Activated CD4-positive, alpha-beta T cell treated with anti-CD3 and anti-CD28 coated beads, Interleukin-2, amount 50 U/mL, for 16 hours (primary cell): ENCODE measurements at regions not wholly inside any gene's neighbourhood (a gene's known extent, or its start where the extent isn't known, plus 50 kb on each side); places are given as distances from the start of the nearest gene placed in this dataset.

Source experiments
- DNase-seq: peaks from one replicate; pipeline ENCODE4 v3.0.0-alpha.2; 2020

DNA sequence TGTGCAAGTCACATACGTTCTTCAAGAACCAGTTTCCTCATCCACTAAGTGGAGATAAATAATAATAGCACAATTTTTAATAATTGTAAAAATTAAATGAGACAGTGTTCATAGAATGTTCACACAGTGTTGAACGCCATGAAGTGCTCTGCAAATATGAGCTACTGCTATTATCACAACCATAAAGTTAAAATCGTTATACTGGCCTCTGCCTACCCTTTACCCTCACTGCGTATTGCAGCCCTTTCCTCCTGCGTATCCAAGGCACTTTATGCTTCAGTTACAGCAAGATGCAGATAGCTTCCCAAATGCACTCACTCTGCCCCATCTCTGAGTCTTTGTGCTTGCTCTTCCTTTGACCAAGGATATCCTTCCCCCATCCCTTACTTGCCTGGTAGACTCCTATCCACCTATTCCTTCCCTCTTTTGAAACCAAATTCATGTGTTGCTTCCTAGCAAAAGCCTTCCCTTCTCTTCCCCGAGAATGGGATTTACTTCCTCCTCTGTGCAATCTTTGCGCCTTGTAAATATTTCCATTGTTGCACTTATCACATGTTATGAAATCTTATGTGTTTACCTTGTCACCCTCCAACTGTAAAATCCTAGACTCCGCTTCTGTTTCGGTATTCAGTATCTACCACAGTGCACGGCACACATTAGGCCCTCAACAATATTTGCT is 196.9 kb downstream of the ADAMTS15 start:
- no peak for DNase-seq

DNA sequence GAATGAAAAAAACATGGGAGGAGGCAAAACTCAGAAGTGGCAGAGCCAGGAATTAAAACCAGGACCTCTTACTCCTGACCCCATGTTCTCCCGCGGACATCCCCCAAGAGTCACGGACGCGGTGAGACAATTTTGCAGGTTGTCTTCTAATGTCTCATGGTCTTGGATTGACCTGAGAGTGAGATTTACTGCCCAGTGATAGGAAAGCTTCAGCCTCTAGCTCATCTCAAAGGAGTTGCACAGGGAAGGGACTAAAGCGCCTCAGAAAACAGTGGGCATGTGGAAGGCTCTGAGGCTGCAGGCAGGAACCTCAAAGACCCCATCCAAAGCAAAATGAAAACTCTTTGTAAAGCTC is 197.4 kb downstream of the ADAMTS15 start:
- no peak for DNase-seq

DNA sequence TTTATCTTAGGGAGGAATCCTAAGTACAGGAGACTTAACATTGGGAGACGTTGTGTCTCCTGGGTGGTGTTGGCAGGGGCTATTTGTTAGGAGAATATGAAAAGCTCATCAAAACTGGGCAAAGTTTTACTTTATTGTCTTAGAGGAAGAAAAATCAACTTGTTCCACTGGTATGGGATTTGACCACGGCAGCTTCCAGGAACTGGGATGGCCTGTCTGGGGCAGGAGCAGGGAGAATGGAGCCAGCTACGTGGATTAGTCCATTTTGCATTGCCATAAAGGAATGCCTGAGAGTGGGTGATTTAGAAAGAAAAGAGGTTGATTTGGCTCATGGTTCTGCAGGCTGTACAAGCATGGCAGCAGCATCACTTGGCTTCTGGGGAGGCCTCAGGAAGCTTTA is 198.4 kb downstream of the ADAMTS15 start:
- DNase-seq = no peak

DNA sequence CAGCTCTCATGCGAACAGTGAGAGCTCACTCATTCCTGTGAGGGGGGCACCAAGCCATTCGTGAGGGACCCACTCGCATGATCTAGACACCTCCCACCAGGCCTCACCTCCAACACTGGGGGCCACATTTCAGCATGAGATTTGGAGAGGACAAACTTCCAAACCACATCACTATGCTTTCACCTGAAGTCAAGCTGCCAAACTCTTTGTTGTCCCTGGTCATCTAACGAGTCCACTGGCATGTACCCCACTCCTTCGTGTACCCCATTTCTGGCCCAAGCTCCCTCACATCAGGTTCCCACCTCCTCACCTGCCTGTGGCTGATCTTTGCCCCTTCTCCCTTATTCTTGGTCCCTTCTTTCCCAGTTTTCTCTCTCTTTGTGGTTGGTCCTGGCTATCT is 198.9 kb downstream of the ADAMTS15 start:
- no peak for DNase-seq

DNA sequence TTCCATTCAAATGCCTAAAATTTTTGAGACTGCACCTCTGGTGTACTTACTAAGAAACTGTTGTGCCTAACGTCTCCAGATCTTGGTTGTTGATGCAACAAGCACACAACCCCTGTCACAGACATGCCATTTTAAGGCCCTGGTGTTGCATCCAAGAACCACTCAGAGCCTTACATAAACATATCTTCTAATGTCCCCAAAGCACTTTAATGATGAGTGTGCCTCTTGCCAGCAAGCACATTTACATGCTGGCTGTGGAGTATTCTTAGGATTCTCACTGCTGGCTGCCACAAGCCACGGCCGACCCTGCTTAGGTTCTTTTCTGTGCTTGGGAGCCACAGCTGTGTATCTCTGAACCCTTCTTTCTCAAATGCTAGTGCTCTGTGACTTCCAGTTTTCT is 201.4 kb downstream of the ADAMTS15 start:
- DNase-seq = no peak

DNA sequence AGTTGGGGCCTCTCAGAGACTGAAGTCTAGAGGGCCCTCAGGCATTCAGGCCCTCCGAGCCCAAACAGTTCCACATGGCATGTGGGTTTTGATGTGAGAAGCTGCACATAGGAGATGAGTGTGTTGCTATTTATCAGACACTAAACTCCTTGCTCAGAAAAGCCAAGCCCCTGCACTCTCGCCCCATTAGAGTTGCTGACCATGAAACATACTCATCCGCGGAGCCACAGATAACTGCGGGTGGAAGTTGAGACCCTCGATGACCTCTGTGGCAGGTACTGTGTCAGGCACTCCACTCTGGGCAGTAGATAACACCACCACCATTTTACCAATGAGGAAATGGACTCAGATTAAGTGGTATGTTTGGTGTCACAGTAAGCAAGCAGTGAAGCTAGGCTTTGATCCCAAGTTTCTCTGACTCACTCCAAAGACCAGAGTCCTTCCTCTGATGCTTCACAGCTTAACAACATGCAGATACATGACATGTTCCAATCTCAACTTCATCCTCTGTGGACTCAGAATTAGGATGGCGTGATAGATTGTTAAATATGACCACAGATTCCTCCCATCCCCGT is 202.1 kb downstream of the ADAMTS15 start:
- DNase-seq = no peak

DNA sequence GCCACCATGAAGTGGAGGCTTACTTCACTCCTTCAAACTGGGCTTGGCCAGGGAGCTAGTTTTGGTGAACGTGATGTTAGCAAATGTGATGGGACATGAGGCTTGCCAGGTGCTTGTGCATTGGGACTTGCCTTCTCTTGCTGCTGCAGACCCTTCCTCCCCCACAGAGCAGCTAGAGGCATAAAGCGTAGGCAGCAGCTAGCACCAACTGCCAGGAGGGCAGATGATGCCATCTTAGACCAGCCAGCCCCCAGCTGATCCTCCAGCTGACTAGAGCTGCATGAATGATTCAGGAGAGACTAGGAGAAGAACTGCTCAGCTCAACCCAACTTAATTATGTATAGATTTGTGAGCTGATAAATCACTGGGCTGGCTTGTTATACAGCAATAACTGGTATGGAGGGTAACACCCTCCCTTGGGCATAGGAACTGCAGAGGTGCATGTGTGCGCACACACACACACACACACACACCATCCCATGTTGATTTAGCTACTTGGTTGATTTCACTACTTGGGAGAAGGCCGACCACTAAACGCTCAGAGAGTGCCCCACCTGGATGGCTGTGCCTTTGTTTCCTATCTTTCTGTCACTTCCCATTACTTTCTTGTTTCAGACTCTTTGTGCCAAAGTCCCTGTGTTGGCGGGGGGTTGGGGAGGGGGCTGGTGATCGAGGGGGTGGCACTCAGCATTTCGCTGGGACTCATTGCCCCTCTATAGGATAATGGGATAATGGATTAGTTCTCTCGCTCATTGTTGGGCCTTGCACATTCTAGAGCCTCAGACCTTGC is 202.8 kb downstream of the ADAMTS15 start:
- DNase-seq = no peak

DNA sequence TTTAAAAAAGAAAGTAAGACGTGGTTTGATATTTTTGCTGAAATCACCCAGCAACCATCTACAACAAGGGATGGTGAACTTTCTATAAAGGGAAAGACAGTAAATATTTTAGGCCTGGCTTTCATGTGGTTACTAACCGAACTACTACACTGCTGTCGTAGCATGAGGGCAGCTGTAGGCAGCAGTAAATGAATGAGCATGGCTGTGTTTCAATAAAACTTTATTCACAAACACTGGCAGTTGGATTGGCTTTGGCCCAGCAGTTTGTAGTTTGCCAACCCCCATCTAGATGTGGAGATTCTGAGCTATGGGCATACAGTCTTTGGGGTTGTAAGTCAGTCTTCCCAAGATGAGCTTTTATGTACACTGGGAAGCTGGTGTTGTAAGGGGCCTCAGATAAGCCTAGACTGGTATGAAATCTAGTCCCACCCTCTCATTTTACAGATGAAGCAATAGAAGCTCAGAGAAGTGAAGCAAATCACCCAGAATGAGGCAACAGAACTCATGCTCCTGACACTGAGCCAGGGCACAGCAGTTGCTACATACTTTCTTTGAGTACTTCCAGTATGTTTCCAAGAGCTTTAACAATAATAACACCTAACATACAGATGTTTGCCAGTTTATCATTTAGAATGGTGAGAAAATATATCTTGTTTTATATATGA is 204.4 kb downstream of the ADAMTS15 start:
- no peak for DNase-seq

DNA sequence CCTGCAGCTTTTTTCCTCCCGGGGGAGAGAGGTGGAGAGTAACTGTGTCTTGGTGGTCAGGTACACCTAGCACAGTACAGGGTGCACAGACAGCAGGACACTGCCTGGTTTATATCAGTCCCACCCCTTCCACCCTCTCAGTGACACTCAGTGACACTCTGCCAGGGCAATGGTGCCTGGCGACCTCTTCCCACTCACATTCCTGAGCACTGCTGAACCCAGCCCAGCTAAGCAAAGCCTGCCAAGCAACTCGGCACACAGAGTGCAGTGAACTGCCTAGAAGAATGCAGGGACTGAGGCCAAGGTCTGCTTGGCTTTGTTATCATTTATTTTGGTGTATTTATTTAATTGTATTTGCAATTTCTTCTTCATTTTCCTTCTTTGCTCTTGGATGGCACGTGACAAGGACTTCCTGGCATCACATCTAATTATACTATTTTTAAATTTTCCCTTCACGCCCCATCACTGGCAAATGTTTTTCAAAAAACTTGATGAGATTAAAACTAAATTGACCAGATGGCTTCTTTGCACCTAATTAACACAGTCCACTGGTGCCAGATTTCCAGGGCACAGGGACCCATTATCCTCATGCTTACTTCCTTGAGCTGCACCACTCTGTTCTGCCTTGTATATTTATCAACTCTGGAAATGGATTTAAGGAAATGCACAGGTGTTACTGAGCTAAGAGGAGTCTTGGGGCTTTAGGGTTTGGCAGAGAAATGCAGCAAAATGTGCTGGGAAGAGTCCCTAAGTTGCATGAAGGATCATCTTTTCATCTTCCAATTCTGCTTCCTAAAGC is 205.6 kb downstream of the ADAMTS15 start:
- DNase-seq = no peak

DNA sequence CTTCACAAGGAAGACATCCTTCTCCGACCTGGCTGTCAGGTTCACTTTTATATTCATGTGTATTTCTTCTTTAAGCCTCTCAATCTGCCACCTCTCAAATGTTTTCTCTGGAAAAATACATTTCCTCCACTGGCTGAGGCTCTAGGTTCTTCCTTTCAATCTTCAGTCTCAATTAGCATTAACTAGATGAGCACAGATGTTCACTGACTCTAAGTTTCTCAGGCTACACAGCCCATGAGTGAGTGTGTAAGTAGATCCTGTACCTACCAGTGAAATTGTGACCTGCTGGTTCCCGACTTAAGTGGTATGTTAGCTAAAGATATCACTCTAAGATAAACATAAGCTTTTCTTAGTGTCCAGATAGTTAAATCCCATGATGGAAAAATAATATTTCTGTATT is 206.9 kb downstream of the ADAMTS15 start:
- DNase-seq = no peak

DNA sequence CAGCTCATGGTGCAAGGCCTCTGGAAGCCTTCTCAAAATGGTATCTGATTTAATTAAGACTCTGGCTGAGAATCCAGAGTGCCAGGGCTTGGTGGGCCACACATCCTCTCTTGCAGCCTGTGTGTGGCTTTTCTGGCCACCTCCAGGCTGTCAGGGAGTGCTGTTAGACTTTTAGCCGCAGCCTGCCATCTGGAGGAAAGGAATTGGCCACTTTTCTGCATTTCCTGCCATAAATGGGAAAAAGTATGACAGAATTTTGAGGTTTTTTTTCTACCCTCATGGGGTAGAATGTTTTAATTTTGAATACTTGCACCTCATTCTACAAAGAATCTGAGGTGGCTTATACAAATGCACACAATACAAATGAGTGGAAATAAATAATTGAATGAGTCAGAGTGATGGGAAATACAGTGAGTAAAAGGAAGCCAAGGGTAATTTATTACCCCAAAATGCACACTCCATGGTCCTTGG is 218.4 kb downstream of the ADAMTS15 start:
- DNase-seq = no peak

DNA sequence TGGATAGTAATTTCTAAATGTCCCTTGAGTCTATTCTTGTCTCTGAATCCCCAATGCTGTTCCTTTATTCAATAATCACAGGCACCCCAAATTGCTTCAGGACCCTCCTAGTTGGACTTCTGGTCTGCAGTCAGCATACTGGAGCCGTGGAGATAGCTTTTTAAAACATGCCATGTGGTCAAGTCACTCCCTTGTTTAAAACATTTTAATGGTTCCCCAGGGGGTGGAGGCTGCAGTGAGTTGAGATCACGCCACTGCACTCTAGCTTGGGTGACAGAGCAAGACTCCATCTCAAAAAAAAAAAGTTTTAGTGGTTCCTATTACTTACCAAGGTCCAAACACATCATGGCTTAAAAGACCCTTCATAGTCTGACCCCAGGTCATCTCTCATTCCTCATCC is 220.3 kb downstream of the ADAMTS15 start:
- DNase-seq = no peak

DNA sequence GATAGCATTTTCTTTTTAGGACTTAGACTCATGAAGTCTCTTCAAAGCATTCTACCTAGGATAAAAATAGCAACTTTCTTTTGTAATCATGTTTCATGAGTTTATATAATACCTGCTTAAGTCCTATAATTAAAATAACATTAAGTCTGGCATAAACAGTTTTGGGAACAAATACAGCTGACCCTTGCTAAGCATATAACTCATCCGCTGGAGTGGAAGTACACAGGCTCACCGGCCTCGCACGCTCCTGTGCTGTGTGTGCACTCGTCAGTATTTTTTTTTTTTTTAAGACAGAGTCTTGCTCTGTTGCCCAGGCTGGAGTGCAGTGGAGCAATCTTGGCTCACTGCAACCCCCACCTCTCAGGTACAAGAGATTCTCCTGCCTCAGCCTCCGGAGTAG is 221.8 kb downstream of the ADAMTS15 start:
- DNase-seq = no peak

DNA sequence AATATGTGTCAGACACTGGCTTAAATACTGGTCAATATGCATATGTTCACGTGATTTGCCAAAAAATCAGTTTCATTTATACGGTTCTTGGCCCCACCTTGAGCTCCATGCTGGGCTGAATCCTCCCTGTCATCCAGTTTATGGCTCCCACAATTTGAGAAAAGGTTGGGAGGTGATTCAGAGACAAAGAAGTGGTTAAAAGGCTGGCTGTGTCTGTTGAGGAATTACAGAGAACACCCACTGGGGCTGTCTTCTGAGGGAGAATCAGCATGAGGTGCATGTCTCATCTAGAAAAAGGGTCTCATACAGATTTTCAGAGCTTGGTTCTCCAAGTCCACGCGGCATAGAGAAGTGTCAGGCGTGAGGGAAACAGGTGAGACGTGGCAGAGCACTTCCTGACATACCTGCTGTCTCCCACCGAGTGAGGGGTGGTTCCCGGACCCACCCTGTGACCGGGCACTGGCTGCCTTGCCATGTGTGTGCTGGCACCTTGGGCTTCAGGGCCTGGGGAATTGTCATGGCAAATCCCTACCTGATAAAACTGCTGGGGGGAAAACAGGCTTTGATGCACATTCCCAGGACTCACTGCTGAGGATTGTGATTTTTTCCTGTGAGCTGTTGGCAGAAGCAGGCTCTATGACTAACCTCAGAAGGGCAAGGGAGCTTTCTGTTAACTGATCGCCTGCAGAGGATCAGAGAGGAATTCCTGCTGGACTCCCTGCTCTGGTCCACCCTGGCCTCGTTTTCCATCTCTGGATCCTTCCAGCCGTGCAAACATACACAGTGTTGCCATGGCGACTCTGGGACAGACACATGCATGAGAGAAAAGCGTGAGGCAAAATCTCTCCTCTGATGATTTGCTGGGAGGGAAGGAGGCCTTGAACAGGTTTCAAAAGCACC is 223.6 kb downstream of the ADAMTS15 start:
- no peak for DNase-seq

DNA sequence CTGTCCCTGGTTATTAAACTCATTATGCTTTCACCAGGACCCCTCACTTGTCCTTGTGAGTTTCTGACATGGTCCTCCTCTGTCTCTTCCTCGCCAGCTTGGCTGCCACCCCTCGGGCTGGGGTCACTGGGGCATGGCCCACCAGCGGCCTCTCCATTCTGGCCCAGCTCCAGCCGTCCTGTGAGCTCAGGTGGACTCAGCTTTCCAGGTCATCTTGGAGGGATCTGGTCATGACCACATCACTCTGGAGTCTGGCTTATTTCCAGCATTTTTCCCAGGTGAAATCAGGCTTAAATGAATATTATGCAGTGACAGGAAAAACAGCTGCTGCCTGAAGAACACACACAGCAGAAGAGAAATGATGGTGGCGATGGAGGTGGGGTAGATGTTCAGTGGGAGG is 224.5 kb downstream of the ADAMTS15 start:
- DNase-seq = no peak

DNA sequence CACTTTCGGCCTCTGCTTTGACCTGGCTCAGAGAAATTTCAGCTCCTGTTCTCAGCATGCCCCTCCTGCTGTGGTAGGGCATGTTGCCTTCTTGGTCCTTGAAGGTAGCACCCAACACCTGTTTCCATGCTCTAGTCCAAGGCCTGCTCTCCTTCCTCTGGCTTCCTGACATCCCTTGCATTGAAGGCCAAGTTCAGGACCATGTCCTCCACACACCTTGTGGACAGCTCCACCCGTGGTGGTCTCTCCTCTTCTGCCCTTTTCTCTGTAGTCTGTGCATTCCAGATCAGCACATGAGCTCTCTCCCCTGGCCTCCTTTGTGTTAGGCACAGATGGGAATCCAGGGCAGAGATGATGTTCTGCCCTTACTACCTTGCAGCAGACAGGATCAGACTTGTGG is 225.3 kb downstream of the ADAMTS15 start:
- DNase-seq = no peak

DNA sequence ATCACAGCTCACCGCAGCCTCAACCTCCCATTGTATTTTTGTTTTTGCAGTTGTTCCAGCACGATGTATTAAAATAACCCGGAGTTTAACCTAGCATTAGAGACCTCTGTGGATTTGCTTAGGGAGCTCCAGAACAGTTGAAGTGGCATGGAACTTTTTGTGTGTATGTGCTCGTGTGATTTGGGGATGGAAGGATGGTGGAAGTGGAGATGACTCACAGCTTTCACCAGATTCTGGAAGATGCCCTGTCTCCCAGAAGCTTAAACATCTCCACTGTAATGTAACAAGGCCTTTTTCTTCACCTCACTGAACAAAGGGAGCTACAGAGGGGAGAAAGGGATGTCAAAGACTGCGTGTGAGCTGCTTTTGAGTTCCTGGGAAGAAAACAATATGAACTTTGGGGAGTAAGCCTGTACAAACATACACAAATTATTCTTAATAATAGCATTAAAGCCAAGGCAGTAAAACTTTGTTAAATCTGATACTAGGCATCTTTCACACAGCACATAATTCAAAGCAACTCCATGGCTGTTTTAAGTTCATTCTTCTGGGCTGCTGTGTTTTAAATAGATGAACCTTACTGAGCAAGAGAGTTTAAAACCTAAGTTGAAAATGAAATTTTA is 226.4 kb downstream of the ADAMTS15 start:
- no peak for DNase-seq

DNA sequence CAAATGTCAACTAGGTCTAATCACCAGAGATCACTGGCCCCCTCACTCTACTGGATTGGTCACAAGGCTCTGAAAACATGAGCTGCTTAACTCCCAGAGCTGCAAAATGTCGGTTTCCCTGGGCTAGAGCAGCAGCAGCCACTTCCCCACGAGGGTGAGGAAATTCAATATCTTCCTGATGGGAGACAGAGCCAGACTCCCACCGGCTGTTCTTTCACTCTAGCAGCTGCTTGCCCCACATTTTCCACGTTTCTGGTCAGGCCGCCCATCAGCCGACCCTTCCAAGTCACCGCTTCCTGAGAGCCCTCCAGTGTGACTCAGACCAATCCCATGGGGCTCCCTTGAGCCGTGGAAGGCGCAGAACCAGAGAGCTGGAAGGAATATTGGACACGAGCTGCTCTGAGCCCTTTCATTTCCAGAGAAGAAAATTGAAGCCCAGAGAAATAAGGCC is 227.0 kb downstream of the ADAMTS15 start:
- no peak for DNase-seq

DNA sequence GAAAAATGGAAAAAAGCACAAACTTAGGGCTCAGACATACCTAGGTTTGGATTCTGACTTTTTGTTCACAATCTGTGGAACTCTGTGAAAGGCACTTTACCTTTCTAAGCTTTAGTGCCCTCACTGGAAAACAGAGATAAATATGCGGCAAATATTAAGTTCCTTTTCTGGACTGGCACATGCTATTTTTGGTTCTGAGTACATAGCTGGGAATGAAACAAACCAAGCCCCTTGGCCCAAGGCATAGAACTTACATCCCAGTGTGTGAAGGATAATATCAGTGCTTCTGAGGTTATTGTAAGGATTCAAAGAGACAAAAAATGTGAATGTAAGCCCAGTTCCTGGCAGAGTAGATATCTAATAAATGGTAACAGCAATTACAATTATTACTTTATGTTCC is 227.5 kb downstream of the ADAMTS15 start:
- DNase-seq = no peak

DNA sequence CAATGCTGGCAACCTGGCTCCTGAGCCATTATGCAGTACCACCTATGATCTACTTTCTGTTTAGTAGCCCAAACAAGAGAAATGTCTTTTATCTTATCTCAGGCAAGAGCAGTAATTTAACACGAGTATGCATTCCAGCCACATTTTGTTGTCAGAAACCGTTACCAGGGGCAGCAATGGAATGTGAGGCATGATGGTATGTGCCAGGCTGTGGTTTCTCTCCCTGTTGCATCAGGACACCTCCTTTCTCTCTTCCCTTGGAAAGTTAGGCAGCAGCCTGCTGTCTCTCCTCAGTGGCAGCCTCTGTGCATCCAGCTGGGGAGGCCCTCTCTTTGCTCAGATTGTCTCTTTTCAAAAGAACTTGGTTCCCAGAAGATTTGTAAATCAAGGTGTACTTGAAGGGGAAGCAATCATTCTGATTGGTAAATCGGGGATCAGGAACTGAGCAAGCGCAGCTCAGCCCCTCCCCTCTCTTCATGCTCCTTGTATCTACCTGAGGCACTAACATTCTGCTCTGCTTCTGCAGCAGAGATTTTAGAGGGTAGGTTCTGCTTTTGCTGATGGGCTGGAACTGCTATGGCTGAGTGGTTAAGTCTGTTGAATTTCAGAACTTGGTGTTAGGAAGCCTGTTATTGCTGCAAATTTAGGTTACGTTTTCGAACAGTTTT is 229.2 kb downstream of the ADAMTS15 start:
- no peak for DNase-seq

DNA sequence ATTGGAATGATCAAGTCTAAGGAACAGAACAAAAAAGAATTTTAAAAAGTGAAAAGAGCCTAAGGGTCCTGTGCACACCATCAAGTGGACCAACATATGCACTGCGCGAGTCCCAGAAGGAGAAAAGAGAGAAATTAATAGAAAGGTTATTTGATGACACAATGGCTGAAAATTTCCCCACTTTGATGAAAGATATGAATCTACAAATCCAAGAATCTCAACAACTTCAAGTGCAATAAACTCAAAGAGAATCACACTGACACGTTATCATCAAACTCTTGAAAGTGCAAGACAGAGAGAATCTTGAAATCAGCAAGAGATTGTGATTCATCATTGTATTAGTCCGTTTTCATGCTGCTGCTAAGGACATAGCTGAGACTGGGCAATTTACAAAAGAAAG is 230.8 kb downstream of the ADAMTS15 start:
- no peak for DNase-seq
